ENCODE measurements at regions not wholly inside any gene's neighbourhood (a gene's known extent, or its start where the extent isn't known, plus 50 kb on each side); places are given as distances from the start of the nearest gene placed in this dataset.

DNA sequence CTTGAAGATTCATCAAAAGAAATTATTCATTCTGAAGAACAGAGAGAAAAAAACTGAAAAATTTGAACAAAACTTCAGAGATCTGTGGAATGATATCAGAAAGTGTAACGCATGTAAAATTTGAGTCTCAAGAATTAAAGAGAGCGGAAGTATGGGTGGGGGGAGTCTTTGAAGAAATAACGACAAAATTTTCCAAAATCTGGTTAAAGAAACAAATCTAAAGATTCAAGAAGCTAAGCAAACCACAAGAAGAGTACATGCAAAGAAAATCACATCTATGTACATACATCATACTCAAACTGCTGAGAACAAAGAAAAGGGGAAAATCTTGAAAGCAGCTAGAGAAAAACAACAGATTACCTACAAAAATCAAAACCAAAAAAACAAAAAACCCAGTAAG, 149.4 kb upstream of the TBCA start:
- DNase-seq (no peak), ATAC-seq (replicated peaks in 1 of 2) (no peak)
- H3K9me3 Mint-ChIP-seq, result peaks cover 0 to 2% of the 10 kb centered on the region in 2 donors

DNA sequence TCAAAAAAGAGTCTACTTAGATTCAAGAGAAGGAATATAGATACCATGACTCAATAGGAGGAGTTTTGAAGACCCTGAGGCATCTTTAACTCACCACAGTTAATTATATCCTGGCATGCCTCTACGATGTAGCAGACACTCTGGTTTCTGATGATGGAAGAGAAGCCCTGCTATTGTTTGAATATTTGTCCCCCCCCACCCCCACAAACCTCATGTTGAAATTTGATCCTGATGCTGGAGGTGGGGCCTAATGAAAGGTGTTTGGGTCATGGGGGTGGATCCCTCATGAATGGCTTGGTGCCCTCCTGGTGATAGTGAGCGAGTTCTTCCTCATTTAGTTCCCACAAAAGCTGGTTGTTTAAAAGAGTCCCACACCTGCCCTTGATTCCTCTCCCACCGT, 147.9 kb upstream of the TBCA start:
- Mint-ChIP-seq H3K4me3 (no peak overlapping the region), H3K27me3 (ENCODE audit: low read depth) (peaks cover 7% of the 10 kb centered on the region), H3K36me3 (ENCODE audit: insufficient read depth in 2 of 2) (peaks cover 2 to 12% of the 10 kb centered on the region in 2 donors), H3K4me1 (ENCODE audit: low read depth) (peaks cover 22% of the 10 kb centered on the region), H3K27ac (no peak overlapping the region), H3K9me3 (peaks cover 0 to 2% of the 10 kb centered on the region in 2 donors)
- ATAC-seq (replicated peaks in 1 of 2), result no peak
- DNase-seq, result no peak

More for the DNA sequence above, 149.4 kb upstream of the TBCA start:
- peak overlapping the region; percentile 6 for H3K27ac Mint-ChIP-seq
- peaks cover 2 to 12% of the 10 kb centered on the region in 2 donors for H3K36me3 Mint-ChIP-seq (ENCODE audit: insufficient read depth in 2 of 2)
- H3K4me3 Mint-ChIP-seq, result peak overlapping the region; percentile 38 to 39
- peaks cover 11% of the 10 kb centered on the region for H3K27me3 Mint-ChIP-seq (ENCODE audit: low read depth)
- H3K4me1 Mint-ChIP-seq (ENCODE audit: low read depth), result peaks cover 24% of the 10 kb centered on the region

DNA sequence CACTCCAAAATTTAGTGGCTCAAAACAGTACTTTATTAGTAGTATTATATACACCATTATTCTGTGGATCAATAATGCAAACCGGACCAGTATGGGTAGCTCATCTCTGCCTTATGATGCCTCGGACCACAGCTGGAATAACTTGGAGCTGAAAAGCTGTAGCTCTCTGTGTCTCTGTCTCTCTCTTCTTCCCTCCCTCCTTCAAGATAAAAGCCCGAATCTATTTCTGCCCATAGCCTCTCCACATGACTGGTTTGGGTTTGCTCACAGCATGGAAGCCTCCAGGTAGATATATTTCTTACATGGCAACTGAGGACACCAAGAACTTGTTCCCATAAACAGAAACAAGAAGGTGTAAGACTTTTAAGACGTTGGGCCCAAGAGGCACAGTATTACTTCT, 147.5 kb upstream of the TBCA start:
- DNase-seq (no peak), ATAC-seq (replicated peaks in 1 of 2) (no peak)
- H3K4me1 Mint-ChIP-seq (ENCODE audit: low read depth), result peaks cover 19% of the 10 kb centered on the region
- H3K27me3 Mint-ChIP-seq (ENCODE audit: low read depth), result peaks cover 7% of the 10 kb centered on the region
- no peak overlapping the region for H3K27ac Mint-ChIP-seq
- no peak overlapping the region for H3K4me3 Mint-ChIP-seq
- peaks cover 0 to 2% of the 10 kb centered on the region in 2 donors for H3K9me3 Mint-ChIP-seq
- H3K36me3 Mint-ChIP-seq (ENCODE audit: insufficient read depth in 2 of 2), result peaks cover 2 to 12% of the 10 kb centered on the region in 2 donors

DNA sequence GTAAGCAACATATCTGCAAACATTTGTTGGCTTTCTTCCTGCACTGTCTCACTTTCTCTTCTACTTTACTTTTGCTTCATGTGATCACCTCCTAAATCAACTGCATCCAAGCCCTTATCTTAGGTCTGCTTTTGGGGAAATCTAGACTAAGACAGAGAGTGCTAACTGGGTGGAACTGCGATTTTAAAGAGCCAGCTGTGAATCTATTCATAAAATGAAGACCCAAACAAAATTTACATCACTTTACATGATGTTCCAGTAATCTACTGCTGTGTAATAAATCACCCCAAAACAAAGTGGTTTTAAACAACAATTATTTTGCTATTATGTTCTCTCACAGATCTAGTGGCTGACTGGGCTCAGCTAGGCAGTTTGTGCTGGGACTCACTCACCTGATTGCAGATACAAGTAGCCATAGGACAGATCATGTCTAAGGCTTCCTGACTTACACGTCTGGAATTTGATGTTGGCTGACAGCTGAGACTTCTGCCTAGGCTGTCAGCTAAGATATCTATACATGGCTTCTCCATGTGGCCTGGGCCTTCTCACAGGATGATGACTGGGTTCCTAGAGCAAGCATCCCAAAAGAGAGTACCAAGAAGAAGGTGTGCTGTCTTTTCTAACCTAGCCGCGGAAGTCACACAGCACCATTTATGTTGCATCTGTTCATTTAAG, 145.1 kb upstream of the TBCA start:
- H3K4me1 Mint-ChIP-seq (ENCODE audit: low read depth), result peaks cover 19% of the 10 kb centered on the region
- ATAC-seq (replicated peaks in 1 of 2) (no peak), DNase-seq (no peak)
- no peak overlapping the region for H3K27ac Mint-ChIP-seq
- H3K27me3 Mint-ChIP-seq (ENCODE audit: low read depth), result peaks cover 7% of the 10 kb centered on the region
- H3K4me3 Mint-ChIP-seq, result no peak overlapping the region
- no peaks in the 10 kb centered on the region for H3K9me3 Mint-ChIP-seq
- H3K36me3 Mint-ChIP-seq (ENCODE audit: insufficient read depth in 2 of 2), result peaks cover 2 to 7% of the 10 kb centered on the region in 2 donors

DNA sequence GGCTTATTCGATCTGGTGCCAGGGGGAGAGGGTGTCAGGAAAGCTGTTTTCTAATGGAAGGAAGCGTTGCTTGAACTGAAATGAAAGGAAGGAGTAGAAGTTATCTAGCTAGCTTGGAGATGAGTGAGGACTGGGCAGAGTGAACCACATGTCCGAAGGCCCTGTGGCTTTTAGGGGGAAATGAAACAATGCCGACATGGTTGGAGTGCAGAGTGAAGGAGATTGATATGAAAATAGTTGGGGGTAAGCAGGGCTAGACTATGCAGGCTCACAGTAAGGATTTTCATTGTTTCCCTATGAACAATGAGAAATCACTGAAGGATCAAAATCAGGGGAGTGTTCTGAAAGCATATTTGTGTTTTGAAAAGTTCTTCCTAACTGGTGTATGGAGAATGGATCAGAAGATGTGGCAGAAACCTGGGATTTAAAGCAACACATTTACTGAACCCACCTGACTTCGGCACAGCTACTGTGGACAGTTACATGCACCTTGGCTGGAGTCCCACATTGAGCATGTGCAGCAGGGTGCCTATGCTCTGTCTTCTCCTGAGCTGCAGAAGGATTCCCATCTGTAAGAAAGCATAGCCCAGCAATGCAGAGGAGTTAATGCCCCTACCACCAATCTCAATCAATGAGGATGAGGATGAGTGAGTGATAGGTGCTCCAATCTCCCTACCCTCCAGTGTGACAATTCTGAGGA, 144.4 kb upstream of the TBCA start:
- no peaks in the 10 kb centered on the region for H3K9me3 Mint-ChIP-seq
- DNase-seq (no peak), ATAC-seq (replicated peaks in 1 of 2) (no peak)
- H3K27me3 Mint-ChIP-seq (ENCODE audit: low read depth), result peaks cover 1% of the 10 kb centered on the region
- H3K27ac Mint-ChIP-seq, result no peak overlapping the region
- H3K4me3 Mint-ChIP-seq, result no peak overlapping the region
- H3K36me3 Mint-ChIP-seq (ENCODE audit: insufficient read depth in 2 of 2), result peaks cover under 1 to 3% of the 10 kb centered on the region in 2 donors
- H3K4me1 Mint-ChIP-seq (ENCODE audit: low read depth), result peaks cover 14% of the 10 kb centered on the region

DNA sequence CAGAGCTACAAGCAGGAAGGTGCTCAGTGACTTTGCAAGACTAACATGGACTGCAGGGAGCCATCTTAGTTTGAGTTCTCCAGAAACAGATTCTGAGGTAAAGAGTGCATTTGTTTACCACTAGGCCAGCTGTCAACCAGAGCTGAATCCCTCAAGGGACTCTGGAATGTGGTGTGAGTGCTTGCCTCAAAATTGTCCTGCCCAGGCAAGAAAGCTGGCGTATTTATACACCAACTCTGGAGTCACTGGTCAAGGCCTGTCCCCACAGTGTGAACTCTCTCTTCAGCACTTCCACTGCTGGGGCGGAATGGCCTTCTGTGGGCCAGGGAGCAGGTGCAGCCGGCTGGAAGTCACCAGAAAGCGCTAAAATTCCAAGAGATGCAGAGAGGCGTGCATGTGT, 139.2 kb upstream of the TBCA start:
- Mint-ChIP-seq H3K4me3 (no peak overlapping the region), H3K27me3 (ENCODE audit: low read depth) (peaks cover 19% of the 10 kb centered on the region), H3K9me3 (peaks cover 4 to 9% of the 10 kb centered on the region in 2 donors), H3K27ac (no peak overlapping the region), H3K4me1 (ENCODE audit: low read depth) (no peaks in the 10 kb centered on the region), H3K36me3 (ENCODE audit: insufficient read depth in 2 of 2) (peaks cover 0 to 2% of the 10 kb centered on the region in 2 donors)
- DNase-seq (no peak), ATAC-seq (replicated peaks in 1 of 2) (no peak)

DNA sequence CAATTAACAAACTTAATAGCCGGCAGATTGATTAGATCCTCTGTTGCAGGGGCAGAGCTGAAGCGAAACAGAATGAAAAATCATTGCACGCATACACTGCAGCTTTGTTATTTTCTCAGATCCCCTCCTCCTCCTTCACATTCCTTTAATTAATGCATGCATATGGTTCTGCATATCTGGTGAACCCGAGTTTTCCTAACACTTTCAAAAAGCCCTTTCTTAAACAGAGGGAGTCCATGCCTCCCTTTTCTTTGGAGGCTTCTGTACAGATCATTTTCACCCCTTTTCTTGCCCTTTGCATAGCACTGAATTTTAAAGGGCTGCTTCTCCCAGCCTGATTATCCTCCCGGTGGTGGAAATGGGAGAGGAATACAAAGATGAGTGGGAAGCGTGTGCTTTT, 136.6 kb upstream of the TBCA start:
- H3K9me3 Mint-ChIP-seq, result peaks cover 4 to 9% of the 10 kb centered on the region in 2 donors
- no peak overlapping the region for H3K27ac Mint-ChIP-seq
- no peak overlapping the region for H3K4me3 Mint-ChIP-seq
- H3K4me1 Mint-ChIP-seq (ENCODE audit: low read depth), result no peaks in the 10 kb centered on the region
- peaks cover 0 to 2% of the 10 kb centered on the region in 2 donors for H3K36me3 Mint-ChIP-seq (ENCODE audit: insufficient read depth in 2 of 2)
- peaks cover 19% of the 10 kb centered on the region for H3K27me3 Mint-ChIP-seq (ENCODE audit: low read depth)
- DNase-seq (no peak), ATAC-seq (replicated peaks in 1 of 2) (no peak)

DNA sequence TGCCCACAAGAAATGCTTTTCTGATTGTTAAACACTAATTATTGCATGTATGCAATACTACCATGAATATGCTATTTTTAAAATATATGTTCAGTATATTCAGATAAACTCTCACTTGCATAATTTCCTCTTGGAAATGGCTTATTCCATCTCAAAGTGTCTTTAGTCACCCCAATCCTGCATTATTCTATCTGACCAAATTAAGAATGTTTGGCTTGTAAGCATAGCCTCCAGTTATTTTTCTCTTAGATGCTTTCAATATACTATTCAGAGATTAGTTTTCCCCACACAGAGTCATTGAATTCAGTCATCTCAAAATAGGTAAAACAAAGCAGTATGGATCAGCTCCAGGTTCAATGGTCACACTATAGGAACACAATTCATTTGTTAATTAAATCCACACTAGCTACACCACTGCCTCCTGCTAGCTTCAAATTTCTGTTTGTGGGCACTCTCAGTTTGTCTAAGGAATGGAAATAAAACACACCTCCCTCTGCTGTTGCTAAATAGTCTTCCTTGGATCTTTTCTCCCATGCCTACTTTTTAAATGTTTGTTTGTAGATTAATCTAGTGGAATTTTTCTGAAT, 134.6 kb upstream of the TBCA start:
- ATAC-seq (replicated peaks in 1 of 2), result no peak
- H3K27me3 Mint-ChIP-seq (ENCODE audit: low read depth), result peaks cover 19% of the 10 kb centered on the region

DNA sequence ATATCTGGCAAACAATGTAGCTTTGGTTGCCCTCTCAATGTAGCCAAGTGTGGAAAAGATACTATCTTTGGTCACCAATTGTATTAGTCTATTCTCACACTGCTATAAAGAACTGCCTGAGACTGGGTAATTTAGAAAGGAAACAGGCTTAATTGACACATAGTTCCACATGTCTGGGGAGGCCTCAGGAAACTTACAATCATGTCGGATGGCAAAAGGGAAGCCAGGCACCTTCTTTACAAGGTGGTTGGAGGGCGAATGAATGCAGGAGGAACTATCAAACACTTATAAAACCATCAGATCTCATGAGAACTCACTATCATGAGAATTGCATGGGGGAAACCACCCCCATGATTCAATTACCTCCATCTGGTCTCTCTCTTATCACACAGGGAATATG, 133.1 kb upstream of the TBCA start:
- Mint-ChIP-seq H3K4me3 (no peak overlapping the region), H3K4me1 (ENCODE audit: low read depth) (no peaks in the 10 kb centered on the region), H3K27ac (no peak overlapping the region), H3K9me3 (peaks cover 3 to 7% of the 10 kb centered on the region in 2 donors), H3K36me3 (ENCODE audit: insufficient read depth in 2 of 2) (peaks cover 0 to 2% of the 10 kb centered on the region in 2 donors), H3K27me3 (ENCODE audit: low read depth) (peaks cover 19% of the 10 kb centered on the region)
- no peak for DNase-seq
- ATAC-seq (replicated peaks in 1 of 2), result no peak

More for the DNA sequence above, 134.6 kb upstream of the TBCA start:
- DNase-seq, result no peak
- no peak overlapping the region for H3K4me3 Mint-ChIP-seq
- peaks cover 4 to 9% of the 10 kb centered on the region in 2 donors for H3K9me3 Mint-ChIP-seq
- H3K36me3 Mint-ChIP-seq (ENCODE audit: insufficient read depth in 2 of 2), result peaks cover 0 to 2% of the 10 kb centered on the region in 2 donors
- no peaks in the 10 kb centered on the region for H3K4me1 Mint-ChIP-seq (ENCODE audit: low read depth)
- H3K27ac Mint-ChIP-seq, result no peak overlapping the region

DNA sequence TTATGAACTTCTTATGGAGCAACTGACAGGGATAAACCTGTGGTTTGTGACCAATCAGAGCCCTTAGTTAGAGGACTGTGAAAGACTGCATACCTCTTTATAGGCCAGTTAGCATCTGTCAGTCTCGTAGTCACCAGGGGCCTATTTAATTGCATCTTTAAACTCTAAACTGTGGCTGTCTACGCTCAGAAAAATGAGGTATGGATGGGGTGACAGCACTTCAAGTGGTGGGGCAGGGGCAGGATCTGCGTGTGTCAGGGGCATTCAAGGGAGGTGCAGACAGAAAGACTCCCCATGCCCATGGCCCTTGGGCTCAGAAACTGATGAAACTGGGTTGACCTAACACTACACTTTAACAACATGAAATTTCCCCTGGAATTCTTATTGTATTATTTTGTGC, 132.6 kb upstream of the TBCA start:
- Mint-ChIP-seq H3K27me3 (ENCODE audit: low read depth) (peaks cover 16% of the 10 kb centered on the region), H3K9me3 (peaks cover 0 to 3% of the 10 kb centered on the region in 2 donors), H3K4me1 (ENCODE audit: low read depth) (no peaks in the 10 kb centered on the region), H3K36me3 (ENCODE audit: insufficient read depth in 2 of 2) (no peaks in the 10 kb centered on the region), H3K27ac (no peak overlapping the region), H3K4me3 (no peak overlapping the region)
- no peak for ATAC-seq (replicated peaks in 1 of 2)
- DNase-seq, result no peak

DNA sequence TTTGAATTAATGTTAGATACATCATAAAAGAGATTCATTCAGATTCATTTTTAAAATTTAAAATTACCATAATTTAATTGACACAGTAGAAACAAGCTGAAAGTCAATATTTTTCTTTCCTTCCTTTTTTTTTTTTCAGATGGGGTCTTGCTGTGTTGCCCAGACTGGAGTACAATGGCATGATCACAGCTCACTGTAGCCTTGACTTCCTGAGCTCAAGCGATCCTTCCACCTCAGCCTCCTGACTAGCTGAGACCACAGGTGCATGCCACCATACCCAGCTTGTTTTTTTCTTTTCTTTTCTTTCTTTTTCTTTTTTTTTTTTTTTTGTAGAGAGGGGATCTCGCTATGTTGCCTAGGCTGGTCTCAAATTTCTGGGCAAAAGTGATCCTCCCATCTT, 131.6 kb upstream of the TBCA start:
- H3K4me3 Mint-ChIP-seq, result no peak overlapping the region
- DNase-seq (no peak), ATAC-seq (replicated peaks in 1 of 2) (no peak)
- no peak overlapping the region for H3K27ac Mint-ChIP-seq
- no peaks in the 10 kb centered on the region for H3K4me1 Mint-ChIP-seq (ENCODE audit: low read depth)
- H3K27me3 Mint-ChIP-seq (ENCODE audit: low read depth), result peaks cover 12% of the 10 kb centered on the region
- no peaks in the 10 kb centered on the region for H3K9me3 Mint-ChIP-seq
- no peaks in the 10 kb centered on the region for H3K36me3 Mint-ChIP-seq (ENCODE audit: insufficient read depth in 2 of 2)

DNA sequence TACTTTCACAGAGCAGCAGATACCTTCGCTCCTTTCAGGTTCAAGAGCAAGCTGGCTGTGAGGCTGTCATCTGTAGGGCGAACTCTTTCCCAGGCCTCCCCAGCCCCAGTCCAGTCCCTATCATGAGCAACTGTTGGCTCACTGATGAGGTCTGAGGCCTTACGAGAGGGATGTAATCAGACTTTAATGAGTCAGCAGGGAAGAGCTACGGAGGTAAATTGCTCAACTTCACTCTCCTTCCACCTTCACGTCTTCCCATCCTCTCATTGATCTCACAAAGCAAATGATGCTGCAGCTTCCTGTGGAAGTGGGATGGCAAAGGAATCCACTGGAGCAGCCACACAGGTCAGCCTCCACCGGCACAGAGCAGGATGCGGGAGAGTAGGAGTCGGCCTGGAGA, 130.7 kb upstream of the TBCA start:
- H3K36me3 Mint-ChIP-seq (ENCODE audit: insufficient read depth in 2 of 2), result no peaks in the 10 kb centered on the region
- no peaks in the 10 kb centered on the region for H3K9me3 Mint-ChIP-seq
- ATAC-seq (replicated peaks in 1 of 2) (no peak), DNase-seq (no peak)
- H3K4me3 Mint-ChIP-seq, result no peak overlapping the region
- no peak overlapping the region for H3K27ac Mint-ChIP-seq
- peaks cover 4% of the 10 kb centered on the region for H3K27me3 Mint-ChIP-seq (ENCODE audit: low read depth)
- H3K4me1 Mint-ChIP-seq (ENCODE audit: low read depth), result no peaks in the 10 kb centered on the region

DNA sequence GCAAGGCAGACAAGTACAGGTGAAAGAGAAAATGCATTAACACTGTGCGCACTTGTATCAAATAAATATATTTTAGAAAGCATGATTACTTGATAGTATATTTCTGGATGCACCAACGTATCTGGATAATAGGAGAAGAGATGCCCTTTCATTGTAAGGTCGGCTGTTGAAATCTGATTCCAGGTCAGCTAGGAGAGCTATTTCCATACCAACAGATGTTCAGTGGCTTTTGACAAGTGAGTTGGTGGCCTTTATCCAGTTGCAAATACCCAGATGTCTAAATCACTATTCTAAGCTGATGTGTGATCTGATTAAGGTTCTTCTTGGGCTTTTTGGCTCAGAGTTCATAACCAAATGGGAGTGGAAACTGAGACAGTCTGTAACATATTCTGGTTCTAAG, 128.2 kb upstream of the TBCA start:
- Mint-ChIP-seq H3K9me3 (no peaks in the 10 kb centered on the region), H3K36me3 (ENCODE audit: insufficient read depth in 2 of 2) (no peaks in the 10 kb centered on the region), H3K27me3 (ENCODE audit: low read depth) (no peaks in the 10 kb centered on the region), H3K4me1 (ENCODE audit: low read depth) (no peaks in the 10 kb centered on the region), H3K4me3 (no peak overlapping the region), H3K27ac (no peak overlapping the region)
- ATAC-seq (replicated peaks in 1 of 2) (no peak), DNase-seq (no peak)

All from activated T-cell treated with anti-CD3 and anti-CD28 coated beads, Interleukin-2, amount 50 U/mL, for 72 hours (primary cell).